Neural progenitor cell (in vitro differentiated cells): ENCODE measurements at regions not wholly inside any gene's neighbourhood (a gene's known extent, or its start where the extent isn't known, plus 50 kb on each side); places are given as distances from the start of the nearest gene placed in this dataset.
A peak's percentile ranks its signal among the peaks of the same experiment; 100 is the strongest.
"Not testable (repeated sequence)": the region's sequence is repeated elsewhere in the genome, so short reads cannot be mapped to it uniquely, and the experiment has no call there.

Source experiments
- DNase-seq: peaks from one replicate; pipeline ENCODE4 v3.0.0-alpha.2; 2016; ENCODE audit warnings: low spot score
- H2AFZ ChIP-seq: fragments of 200-600 bp; sonication (generic); replicated peaks from 2 replicates; pipeline ENCODE4 v1.6.1; 2016; ENCODE audit warnings: antibody characterized with exemption
- H3F3A ChIP-seq: fragments of 200-600 bp; sonication (generic); 2 replicates; pipeline ENCODE4 v1.6.1; 2016; ENCODE audit warnings: antibody characterized with exemption, low read depth
- H3K27ac ChIP-seq: fragments of 200-600 bp; sonication (generic); 2 replicates; pipeline ENCODE4 v1.5.1; 2016; ENCODE audit warnings: mild to moderate bottlenecking
- H3K27me3 ChIP-seq: fragments of 200-600 bp; sonication (generic); 2 replicates; pipeline ENCODE4 v1.6.1; 2016; ENCODE audit warnings: mild to moderate bottlenecking, moderate library complexity
- H3K36me3 ChIP-seq: fragments of 200-600 bp; sonication (generic); 2 replicates; pipeline ENCODE4 v1.5.1; 2016
- H3K4me1 ChIP-seq: fragments of 200-600 bp; sonication (generic); 2 replicates; pipeline ENCODE4 v1.6.1; 2016; ENCODE audit warnings: mixed run types
- H3K4me2 ChIP-seq: fragments of 200-600 bp; sonication (generic); 2 replicates; pipeline ENCODE4 v1.6.1; 2016
- H3K4me3 ChIP-seq: fragments of 200-600 bp; sonication (generic); 2 replicates; pipeline ENCODE4 v1.5.1; 2016
- H3K79me2 ChIP-seq: fragments of 200-600 bp; sonication (generic); 2 replicates; pipeline ENCODE4 v1.6.1; 2016; ENCODE audit warnings: low read depth
- H3K9ac ChIP-seq: fragments of 200-600 bp; sonication (generic); 2 replicates; pipeline ENCODE4 v1.6.1; 2016
- H3K9me3 ChIP-seq: fragments of 200-600 bp; sonication (generic); 2 replicates; pipeline ENCODE4 v1.5.1; 2016; ENCODE audit warnings: low read depth
- H4K20me1 ChIP-seq: fragments of 200-600 bp; sonication (generic); 2 replicates; pipeline ENCODE4 v1.6.1; 2016; ENCODE audit warnings: low read depth
- H3K27ac Mint-ChIP-seq: 3 replicates; pipeline ENCODE4 v1.8.0; 2021; ENCODE audit warnings: mixed read lengths
- H3K27me3 Mint-ChIP-seq: 2 replicates; pipeline ENCODE4 v1.8.0; 2022; ENCODE audit warnings: low read depth, mild to moderate bottlenecking, inconsistent platforms, moderate library complexity, mixed read lengths; ENCODE audit not compliant: insufficient read depth
- H3K36me3 Mint-ChIP-seq: 3 replicates; pipeline ENCODE4 v1.8.0; 2021; ENCODE audit warnings: mixed read lengths
- H3K4me1 Mint-ChIP-seq: 3 replicates; pipeline ENCODE4 v1.8.0; 2021; ENCODE audit warnings: mixed read lengths
- H3K4me3 Mint-ChIP-seq: 3 replicates; pipeline ENCODE4 v1.8.0; 2021; ENCODE audit warnings: mild to moderate bottlenecking, moderate library complexity, mixed read lengths
- H3K9me3 Mint-ChIP-seq: 3 replicates; pipeline ENCODE4 v1.8.0; 2020; ENCODE audit warnings: mixed read lengths
- EZH2 ChIP-seq: fragments of 200-600 bp; sonication (generic); IDR thresholded peaks from 2 replicates; pipeline ENCODE4 v1.6.1; 2017; ENCODE audit warnings: antibody characterized with exemption, mild to moderate bottlenecking, moderate library complexity
- EZH2phosphoT487 ChIP-seq: fragments of 200-600 bp; sonication (generic); IDR thresholded peaks from 2 replicates; pipeline ENCODE4 v1.6.1; 2017; ENCODE audit warnings: antibody characterized with exemption
- TF ChIP-seq, protein P1 (sequence below): fragments of 200-600 bp; sonication (generic); IDR thresholded peaks from 2 replicates; pipeline ENCODE4 v1.5.1; 2017; ENCODE audit warnings: antibody characterized with exemption, mild to moderate bottlenecking

DNA sequence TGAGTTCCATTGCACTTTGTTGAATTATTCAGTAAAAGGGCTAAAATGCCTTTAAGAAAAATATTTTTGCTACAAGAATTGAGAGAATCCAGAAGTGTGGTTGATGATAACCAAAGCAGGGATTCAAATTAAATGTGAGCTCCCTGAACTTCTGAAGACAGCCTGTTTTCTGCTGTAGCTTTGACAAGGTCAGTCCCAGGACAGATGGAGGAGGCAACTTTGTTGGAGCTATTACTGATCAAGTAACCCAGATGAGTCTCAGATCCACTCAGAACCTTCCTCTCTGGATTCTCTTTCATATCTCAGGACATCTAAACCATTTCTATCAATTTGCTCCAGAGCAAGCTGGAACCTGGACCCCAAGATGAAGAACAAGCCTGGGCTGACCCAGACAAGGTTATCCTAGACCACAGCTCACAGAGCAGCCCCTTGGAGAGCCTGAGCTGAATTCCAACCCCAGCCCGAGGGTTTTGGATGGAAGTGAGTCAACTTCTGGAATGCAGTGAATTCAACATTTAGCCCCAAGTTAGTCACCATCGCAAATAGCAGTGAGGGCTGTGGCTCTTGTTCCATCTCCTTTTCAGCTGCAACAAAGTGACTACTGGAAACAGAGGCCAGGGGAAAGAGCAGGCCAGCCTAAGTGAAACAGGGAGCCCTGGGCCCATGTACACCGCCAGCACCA, 137.8 kb upstream of the TSC22D1 start:
- no peak overlapping the region for H3K27ac ChIP-seq
- DNase-seq: no peak

DNA sequence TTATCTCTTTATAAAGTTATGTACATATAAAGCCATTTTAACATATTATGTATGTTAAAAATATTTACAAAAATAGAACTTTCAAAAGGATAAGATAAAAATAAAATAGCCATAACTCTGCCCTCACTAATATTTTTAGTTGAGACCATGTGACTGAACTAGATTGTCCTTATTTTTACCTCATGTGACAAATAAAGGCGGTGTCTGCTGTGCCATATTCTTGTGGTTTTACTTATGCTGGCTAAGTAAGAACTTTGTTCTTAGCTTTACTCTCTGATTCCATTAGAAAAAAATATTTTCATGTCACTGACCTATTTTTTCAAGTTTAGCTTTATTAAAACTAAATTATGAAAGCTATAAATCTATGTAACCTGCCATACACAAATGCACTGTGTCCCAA, 135.6 kb upstream of the TSC22D1 start:
- no peaks in the 10 kb centered on the region for H3K36me3 Mint-ChIP-seq
- no peak overlapping the region for H3K4me3 Mint-ChIP-seq

More for the DNA sequence above, 137.8 kb upstream of the TSC22D1 start:
- Mint-ChIP-seq H3K27ac (no peak overlapping the region), H3K36me3 (no peaks in the 10 kb centered on the region), H3K9me3 (peaks cover 3% of the 10 kb centered on the region), H3K27me3 (peaks cover 5% of the 10 kb centered on the region), H3K4me3 (no peak overlapping the region), H3K4me1 (no peaks in the 10 kb centered on the region)
- Histone ChIP-seq H3K4me2 (no peak overlapping the region), H3K4me3 (no peak overlapping the region), H3K4me1 (no peaks in the 10 kb centered on the region), H3K9me3 (no peaks in the 10 kb centered on the region), H3K27me3 (no peaks in the 10 kb centered on the region), H4K20me1 (no peaks in the 10 kb centered on the region), H3F3A (no peaks in the 10 kb centered on the region), H3K79me2 (no peaks in the 10 kb centered on the region), H3K9ac (no peak overlapping the region), H3K36me3 (no peaks in the 10 kb centered on the region), H2AFZ (no peak overlapping the region)
- TF ChIP-seq EZH2 (no peak), EZH2phosphoT487 (no peak)
- TF ChIP-seq, protein P1, sequence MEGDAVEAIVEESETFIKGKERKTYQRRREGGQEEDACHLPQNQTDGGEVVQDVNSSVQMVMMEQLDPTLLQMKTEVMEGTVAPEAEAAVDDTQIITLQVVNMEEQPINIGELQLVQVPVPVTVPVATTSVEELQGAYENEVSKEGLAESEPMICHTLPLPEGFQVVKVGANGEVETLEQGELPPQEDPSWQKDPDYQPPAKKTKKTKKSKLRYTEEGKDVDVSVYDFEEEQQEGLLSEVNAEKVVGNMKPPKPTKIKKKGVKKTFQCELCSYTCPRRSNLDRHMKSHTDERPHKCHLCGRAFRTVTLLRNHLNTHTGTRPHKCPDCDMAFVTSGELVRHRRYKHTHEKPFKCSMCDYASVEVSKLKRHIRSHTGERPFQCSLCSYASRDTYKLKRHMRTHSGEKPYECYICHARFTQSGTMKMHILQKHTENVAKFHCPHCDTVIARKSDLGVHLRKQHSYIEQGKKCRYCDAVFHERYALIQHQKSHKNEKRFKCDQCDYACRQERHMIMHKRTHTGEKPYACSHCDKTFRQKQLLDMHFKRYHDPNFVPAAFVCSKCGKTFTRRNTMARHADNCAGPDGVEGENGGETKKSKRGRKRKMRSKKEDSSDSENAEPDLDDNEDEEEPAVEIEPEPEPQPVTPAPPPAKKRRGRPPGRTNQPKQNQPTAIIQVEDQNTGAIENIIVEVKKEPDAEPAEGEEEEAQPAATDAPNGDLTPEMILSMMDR: no peak

DNA sequence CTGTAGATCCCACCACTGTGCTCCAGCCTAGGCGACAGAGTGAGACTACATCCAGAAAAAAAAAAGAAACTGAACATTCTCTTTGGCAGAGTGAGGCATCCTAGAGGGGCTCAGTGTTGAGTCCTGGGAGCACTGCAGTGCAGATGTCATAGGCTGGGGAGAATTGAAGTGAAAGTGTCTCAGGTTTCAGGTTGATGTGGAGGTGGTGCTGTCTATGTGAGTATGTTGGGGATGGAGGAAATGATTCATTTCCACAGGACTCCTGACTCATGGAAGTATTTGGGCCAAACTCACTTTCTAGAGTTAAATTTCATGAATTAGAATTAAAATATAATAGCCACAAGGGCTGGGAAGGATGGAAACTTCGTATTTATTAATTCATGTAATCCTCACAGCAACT, 134.4 kb upstream of the TSC22D1 start:
- TF ChIP-seq, protein P1: no peak
- TF ChIP-seq EZH2phosphoT487: no peak
- no peak for TF ChIP-seq EZH2
- no peaks in the 10 kb centered on the region for H4K20me1 ChIP-seq
- Mint-ChIP-seq H3K4me1 (no peaks in the 10 kb centered on the region), H3K27ac (no peak overlapping the region), H3K4me3 (no peak overlapping the region), H3K36me3 (no peaks in the 10 kb centered on the region), H3K27me3 (peaks cover 7% of the 10 kb centered on the region), H3K9me3 (peaks cover 21% of the 10 kb centered on the region)
- no peaks in the 10 kb centered on the region for H3F3A ChIP-seq
- no peaks in the 10 kb centered on the region for H3K9me3 ChIP-seq
- H3K4me3 ChIP-seq: no peak overlapping the region
- no peaks in the 10 kb centered on the region for H3K27me3 ChIP-seq
- no peak overlapping the region for H3K4me2 ChIP-seq
- no peak overlapping the region for H2AFZ ChIP-seq
- no peak overlapping the region for H3K27ac ChIP-seq
- no peaks in the 10 kb centered on the region for H3K79me2 ChIP-seq
- no peak for DNase-seq
- H3K9ac ChIP-seq: no peak overlapping the region
- no peaks in the 10 kb centered on the region for H3K36me3 ChIP-seq
- no peaks in the 10 kb centered on the region for H3K4me1 ChIP-seq

More for the DNA sequence above, 135.6 kb upstream of the TSC22D1 start:
- H3K27me3 ChIP-seq: no peaks in the 10 kb centered on the region
- H3K9ac ChIP-seq: no peak overlapping the region
- H3K4me2 ChIP-seq: no peak overlapping the region
- Mint-ChIP-seq H3K27me3 (peaks cover 5% of the 10 kb centered on the region), H3K9me3 (peaks cover 20% of the 10 kb centered on the region), H3K4me1 (no peaks in the 10 kb centered on the region), H3K27ac (no peak overlapping the region)
- no peaks in the 10 kb centered on the region for H3K79me2 ChIP-seq
- H3K4me1 ChIP-seq: no peaks in the 10 kb centered on the region
- H2AFZ ChIP-seq: no peak overlapping the region
- no peaks in the 10 kb centered on the region for H3F3A ChIP-seq
- no peak for TF ChIP-seq EZH2
- TF ChIP-seq, protein P1: no peak
- no peak for TF ChIP-seq EZH2phosphoT487
- DNase-seq: no peak
- H3K36me3 ChIP-seq: no peaks in the 10 kb centered on the region
- H4K20me1 ChIP-seq: no peaks in the 10 kb centered on the region
- no peak overlapping the region for H3K27ac ChIP-seq
- no peak overlapping the region for H3K4me3 ChIP-seq
- H3K9me3 ChIP-seq: no peaks in the 10 kb centered on the region

DNA sequence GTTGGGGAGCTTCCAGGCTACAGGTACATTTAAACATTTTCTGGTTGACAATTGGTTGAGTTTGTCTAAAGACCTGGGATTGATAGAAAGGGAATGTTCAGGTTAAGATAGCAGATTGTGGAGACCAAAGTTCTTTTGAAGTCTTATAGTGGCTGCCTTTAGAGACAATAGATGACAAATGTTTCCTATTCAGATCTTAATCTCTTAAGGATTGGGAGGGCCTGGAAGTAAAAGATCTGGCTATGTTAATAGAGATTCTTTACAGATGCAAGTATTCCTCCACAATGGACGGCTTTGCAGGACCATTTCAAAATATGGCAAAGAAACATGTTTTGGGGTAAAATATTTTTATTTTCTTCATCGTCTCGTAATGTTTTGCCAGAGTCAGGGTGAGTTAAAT, 128.7 kb upstream of the TSC22D1 start:
- H3K27ac Mint-ChIP-seq, H3K4me1 Mint-ChIP-seq, H3K79me2 ChIP-seq, H4K20me1 ChIP-seq, DNase-seq, H3K4me3 Mint-ChIP-seq, H3K36me3 ChIP-seq, H3K27ac ChIP-seq, H3K27me3 ChIP-seq, H3K4me3 ChIP-seq, H3K9me3 ChIP-seq, H3K27me3 Mint-ChIP-seq, H3K36me3 Mint-ChIP-seq, H3K9ac ChIP-seq, H3F3A ChIP-seq, H2AFZ ChIP-seq: not testable (repeated sequence)
- peaks cover 19% of the 10 kb centered on the region for H3K9me3 Mint-ChIP-seq
- Histone ChIP-seq H3K4me2 (peak overlapping the region; percentile 49), H3K4me1 (peaks cover 12% of the 10 kb centered on the region)
